DND-41 (cell line): ENCODE measurements at regions not wholly inside any gene's neighbourhood (a gene's known extent, or its start where the extent isn't known, plus 50 kb on each side); places are given as distances from the start of the nearest gene placed in this dataset.

Experiments
- ATAC-seq: fragments of 200-7000 bp; cut with Tn5 transposase; 3 replicates; pipeline ENCODE4 v1.9.1; 2021; ENCODE audit warnings: low read depth; ENCODE audit not compliant: insufficient read depth
- DNase-seq: peaks from one replicate; pipeline ENCODE4 v3.0.0-alpha.2; 2020
- H2AFZ ChIP-seq: 2 replicates; pipeline ENCODE4 v1.6.0; 2012; ENCODE audit warnings: low read depth, low read length
- H3K27ac ChIP-seq: 2 replicates; pipeline ENCODE4 v1.5.1; 2012; ENCODE audit warnings: low read length, inconsistent platforms
- H3K27me3 ChIP-seq: fragments of 200-600 bp; sonication (generic); 2 replicates; pipeline ENCODE4 v1.6.0; 2012; ENCODE audit warnings: low read length, mild to moderate bottlenecking, inconsistent platforms; ENCODE audit not compliant: insufficient read depth, poor library complexity
- H3K36me3 ChIP-seq: 2 replicates; pipeline ENCODE4 v1.5.1; 2012; ENCODE audit warnings: low read length, inconsistent platforms; ENCODE audit not compliant: insufficient read depth
- H3K4me1 ChIP-seq: 2 replicates; pipeline ENCODE4 v1.5.1; 2012; ENCODE audit warnings: mild to moderate bottlenecking, low read length; ENCODE audit not compliant: insufficient read depth
- H3K4me2 ChIP-seq: 2 replicates; pipeline ENCODE4 v1.6.0; 2012; ENCODE audit warnings: mild to moderate bottlenecking, moderate library complexity, low read length, inconsistent platforms; ENCODE audit not compliant: insufficient read depth
- H3K4me3 ChIP-seq, 2 experiments: fragments of 200-600 bp in 1 of 2; shearing (Covaris generic) in 1 of 2; 2 replicates each; pipeline ENCODE4 v1.5.1; 2012 to 2016; ENCODE audit warnings: inconsistent platforms in 2 of 2, low read length in 2 of 2, mild to moderate bottlenecking in 2 of 2, low read depth in 1 of 2, moderate library complexity in 1 of 2
- H3K79me2 ChIP-seq: 2 replicates; pipeline ENCODE4 v1.6.0; 2012; ENCODE audit warnings: low read length, inconsistent platforms; ENCODE audit not compliant: insufficient read depth
- H3K9ac ChIP-seq: 2 replicates; pipeline ENCODE4 v1.6.0; 2012; ENCODE audit warnings: low read depth, mild to moderate bottlenecking, inconsistent platforms, low read length, moderate library complexity
- H3K9me3 ChIP-seq: 2 replicates; pipeline ENCODE4 v1.5.1; 2012; ENCODE audit warnings: low read length, moderate library complexity, mild to moderate bottlenecking, inconsistent platforms; ENCODE audit not compliant: insufficient read depth, severe bottlenecking
- H4K20me1 ChIP-seq: 2 replicates; pipeline ENCODE4 v1.6.0; 2012; ENCODE audit warnings: low read length; ENCODE audit not compliant: insufficient read depth
- CTCF ChIP-seq: IDR thresholded peaks from 2 replicates; pipeline ENCODE4 v1.5.1; 2012; ENCODE audit warnings: borderline replicate concordance, low read length, moderate library complexity, mild to moderate bottlenecking; ENCODE audit not compliant: poor library complexity, severe bottlenecking; ENCODE audit errors: extremely low read depth
- EZH2 ChIP-seq: IDR thresholded peaks from 3 replicates; pipeline ENCODE4 v1.6.1; 2012; ENCODE audit warnings: borderline replicate concordance, low read depth, mild to moderate bottlenecking, moderate library complexity, low read length, inconsistent platforms; ENCODE audit not compliant: severe bottlenecking

GRCh38 chr7:80047856-80048459 lies 86.7 kb upstream of the GNAI1 start:
- H3K79me2 ChIP-seq, result no peaks in the 10 kb centered on the region
- no peaks in the 10 kb centered on the region for H4K20me1 ChIP-seq
- H3K4me1 ChIP-seq, result no peaks in the 10 kb centered on the region
- TF ChIP-seq CTCF (peak; percentile 56), EZH2 (no peak)
- peaks cover 11% of the 10 kb centered on the region for H3K9me3 ChIP-seq
- no peak overlapping the region for H3K27ac ChIP-seq
- DNase-seq (no peak), ATAC-seq (peak; percentile 63; the same call in 1 of the 3 replicates)
- no peaks in the 10 kb centered on the region for H3K27me3 ChIP-seq
- no peak overlapping the region for H2AFZ ChIP-seq
- no peak overlapping the region for H3K4me2 ChIP-seq
- no peak overlapping the region for H3K9ac ChIP-seq
- no peaks in the 10 kb centered on the region for H3K36me3 ChIP-seq
- no peak overlapping the region for H3K4me3 ChIP-seq

- Histone ChIP-seq H3K4me1 (no peaks in the 10 kb centered on the region), H4K20me1 (no peaks in the 10 kb centered on the region), H3K27ac (no peak overlapping the region), H3K79me2 (no peaks in the 10 kb centered on the region), H3K27me3 (no peaks in the 10 kb centered on the region), H3K4me2 (no peak overlapping the region), H2AFZ (no peak overlapping the region), H3K9ac (no peak overlapping the region), H3K4me3 (no peak overlapping the region), H3K36me3 (no peaks in the 10 kb centered on the region), H3K9me3 (peaks cover 11% of the 10 kb centered on the region)
- ATAC-seq (no peak), DNase-seq (no peak)
- no peak for TF ChIP-seq EZH2
- no peak for TF ChIP-seq CTCF
Observed at GRCh38 chr7:80047032-80047431, 87.6 kb upstream of the GNAI1 start.

- ATAC-seq, result no peak
- DNase-seq, result no peak
- Histone ChIP-seq H3K79me2 (no peaks in the 10 kb centered on the region), H4K20me1 (no peaks in the 10 kb centered on the region), H3K27ac (no peak overlapping the region), H3K9ac (no peak overlapping the region), H3K4me1 (no peaks in the 10 kb centered on the region), H3K4me3 (no peak overlapping the region), H2AFZ (no peak overlapping the region), H3K9me3 (peaks cover 11% of the 10 kb centered on the region), H3K36me3 (no peaks in the 10 kb centered on the region), H3K4me2 (no peak overlapping the region), H3K27me3 (no peaks in the 10 kb centered on the region)
- TF ChIP-seq CTCF, result no peak
- no peak for TF ChIP-seq EZH2
Observed at GRCh38 chr7:80044796-80045195, 89.8 kb upstream of the GNAI1 start.
